MM.1S (cell line): ENCODE measurements at regions not wholly inside any gene's neighbourhood (a gene's known extent, or its start where the extent isn't known, plus 50 kb on each side); places are given as distances from the start of the nearest gene placed in this dataset.

Source experiments
- DNase-seq: peaks from one replicate; pipeline ENCODE4 v3.0.0-alpha.2; 2015
- H2AFZ ChIP-seq: fragments of 300-600 bp; sonication (generic); 2 replicates; pipeline ENCODE4 v1.6.0; 2016; ENCODE audit warnings: antibody characterized with exemption, low read length
- H3F3A ChIP-seq: fragments of 300-600 bp; sonication (generic); 2 replicates; pipeline ENCODE4 v1.6.1; 2016; ENCODE audit warnings: mild to moderate bottlenecking, antibody characterized with exemption, low read length, moderate library complexity, mixed read lengths; ENCODE audit not compliant: insufficient read depth
- H3K27ac ChIP-seq: fragments of 300-600 bp; sonication (generic); 2 replicates; pipeline ENCODE4 v1.5.1; 2016; ENCODE audit warnings: mild to moderate bottlenecking, low read length
- H3K27me3 ChIP-seq: fragments of 300-600 bp; sonication (generic); replicated peaks from 2 replicates; pipeline ENCODE4 v1.6.0; 2016; ENCODE audit warnings: low read length; ENCODE audit not compliant: insufficient read depth
- H3K36me3 ChIP-seq: fragments of 300-600 bp; sonication (generic); replicated peaks from 2 replicates; pipeline ENCODE4 v1.6.1; 2016; ENCODE audit warnings: mild to moderate bottlenecking, low read length, mixed read lengths; ENCODE audit not compliant: insufficient read depth
- H3K4me1 ChIP-seq: fragments of 300-600 bp; sonication (generic); 2 replicates; pipeline ENCODE4 v1.6.1; 2016; ENCODE audit warnings: low read length, mixed read lengths
- H3K4me2 ChIP-seq: fragments of 300-600 bp; sonication (generic); 2 replicates; pipeline ENCODE4 v1.6.0; 2016; ENCODE audit warnings: low read depth, low read length
- H3K4me3 ChIP-seq: fragments of 300-600 bp; sonication (generic); 2 replicates; pipeline ENCODE4 v1.5.1; 2016; ENCODE audit warnings: low read length, mixed read lengths
- H3K79me2 ChIP-seq: fragments of 300-600 bp; sonication (generic); 2 replicates; pipeline ENCODE4 v1.6.1; 2016; ENCODE audit warnings: mixed run types, low read length, mixed read lengths
- H3K9ac ChIP-seq: fragments of 300-600 bp; sonication (generic); 2 replicates; pipeline ENCODE4 v1.6.1; 2016; ENCODE audit warnings: low read length, mixed read lengths
- H3K9me2 ChIP-seq: fragments of 300-600 bp; sonication (generic); replicated peaks from 2 replicates; pipeline ENCODE4 v1.6.1; 2016; ENCODE audit warnings: mild to moderate bottlenecking, low read length, mixed read lengths; ENCODE audit not compliant: insufficient read depth
- H3K9me3 ChIP-seq: fragments of 300-600 bp; sonication (generic); replicated peaks from 2 replicates; pipeline ENCODE4 v1.6.1; 2016; ENCODE audit warnings: mild to moderate bottlenecking, low read length, mixed read lengths; ENCODE audit not compliant: insufficient read depth
- H4K20me1 ChIP-seq: fragments of 300-600 bp; sonication (generic); 2 replicates; pipeline ENCODE4 v1.6.1; 2016; ENCODE audit warnings: mild to moderate bottlenecking, low read length, moderate library complexity, mixed read lengths; ENCODE audit not compliant: insufficient read depth
- CTCF ChIP-seq: fragments of 300-600 bp; sonication (generic); IDR thresholded peaks from 2 replicates; pipeline ENCODE4 v1.5.1; 2016; ENCODE audit warnings: antibody characterized with exemption, low read length, mixed read lengths
- EZH2 ChIP-seq: fragments of 300-600 bp; sonication (generic); optimal IDR thresholded peaks from 2 replicates; pipeline ENCODE3; 2017; ENCODE audit warnings: low read depth, mild to moderate bottlenecking, antibody characterized with exemption, low read length, mixed read lengths
- EZH2phosphoT487 ChIP-seq: fragments of 300-600 bp; sonication (generic); IDR thresholded peaks from 2 replicates; pipeline ENCODE4 v1.6.1; 2018; ENCODE audit warnings: antibody characterized with exemption, low read length

DNA sequence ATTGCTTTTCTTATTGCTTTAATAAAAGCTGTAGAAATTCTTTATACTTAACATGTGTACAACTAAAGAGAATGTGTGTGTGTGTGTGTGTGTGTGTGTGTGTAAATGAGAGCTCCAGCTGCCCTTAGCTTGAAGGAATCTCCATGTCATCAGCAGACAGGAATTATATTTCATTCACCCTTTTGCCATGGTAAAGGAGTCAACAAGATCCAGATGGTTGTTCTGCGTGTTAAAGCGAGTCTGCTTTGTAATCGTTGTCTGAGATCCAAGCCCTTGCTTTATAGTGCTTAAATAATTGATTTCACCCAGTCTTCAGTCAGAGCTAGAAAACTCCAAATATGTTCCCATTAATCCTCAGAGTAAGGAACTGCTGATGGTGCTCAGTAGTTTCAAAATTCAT, 285.5 kb downstream of the PDGFC start:
- TF ChIP-seq EZH2 (no peak), EZH2phosphoT487 (no peak), CTCF (no peak)
- H3K4me2 ChIP-seq = no peak overlapping the region
- no peaks in the 10 kb centered on the region for H4K20me1 ChIP-seq
- H3K4me3 ChIP-seq = no peak overlapping the region
- no peaks in the 10 kb centered on the region for H3K36me3 ChIP-seq
- H2AFZ ChIP-seq = no peak overlapping the region
- no peaks in the 10 kb centered on the region for H3K9me3 ChIP-seq
- no peaks in the 10 kb centered on the region for H3F3A ChIP-seq
- no peak overlapping the region for H3K9ac ChIP-seq
- no peaks in the 10 kb centered on the region for H3K4me1 ChIP-seq
- H3K9me2 ChIP-seq = no peaks in the 10 kb centered on the region
- no peaks in the 10 kb centered on the region for H3K27me3 ChIP-seq
- DNase-seq = no peak
- no peaks in the 10 kb centered on the region for H3K79me2 ChIP-seq
- H3K27ac ChIP-seq = no peak overlapping the region

DNA sequence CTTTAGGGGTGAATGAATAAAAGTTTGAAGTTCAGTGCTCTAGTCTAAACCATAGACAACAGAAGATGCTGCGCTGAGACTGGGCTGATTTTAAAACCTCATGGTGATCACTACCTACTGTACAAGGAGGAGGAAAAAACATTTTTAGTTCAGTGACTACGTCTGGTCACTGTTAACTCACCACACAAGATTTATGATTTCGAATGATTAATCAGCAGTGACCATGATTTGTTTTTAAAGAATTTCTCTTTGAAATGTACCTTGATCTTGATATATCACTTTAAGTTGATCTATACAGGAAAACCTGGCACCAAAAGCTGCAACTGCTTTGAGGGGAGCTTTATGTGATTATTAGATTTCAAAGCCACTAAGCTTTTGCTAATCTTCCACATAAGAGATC, 286.3 kb downstream of the PDGFC start:
- DNase-seq = no peak
- TF ChIP-seq EZH2phosphoT487 (no peak), EZH2 (no peak), CTCF (no peak)

GRCh38 chr4:156677656-156678055, 293.9 kb downstream of the PDGFC start:
- no peak for DNase-seq
- Histone ChIP-seq H3K9me2 (no peaks in the 10 kb centered on the region), H2AFZ (peak overlapping the region; percentile 39), H4K20me1 (no peaks in the 10 kb centered on the region), H3K9me3 (no peaks in the 10 kb centered on the region), H3K4me1 (peaks cover 5% of the 10 kb centered on the region; the same call in 1 of the 2 replicates), H3K4me2 (peak overlapping the region; percentile 58), H3K4me3 (peak overlapping the region; percentile 49), H3K27ac (peak overlapping the region; percentile 11; the same call in 1 of the 2 replicates), H3K27me3 (no peaks in the 10 kb centered on the region), H3F3A (no peaks in the 10 kb centered on the region), H3K9ac (peak overlapping the region; percentile 2; the same call in 1 of the 2 replicates), H3K36me3 (no peaks in the 10 kb centered on the region), H3K79me2 (no peaks in the 10 kb centered on the region)
- TF ChIP-seq EZH2phosphoT487 (no peak), CTCF (no peak), EZH2 (no peak)

More for the DNA sequence above, 286.3 kb downstream of the PDGFC start:
- Histone ChIP-seq H3K9ac (no peak overlapping the region), H3K27me3 (no peaks in the 10 kb centered on the region), H3K9me2 (no peaks in the 10 kb centered on the region), H3K36me3 (no peaks in the 10 kb centered on the region), H3K9me3 (no peaks in the 10 kb centered on the region), H3K4me1 (no peaks in the 10 kb centered on the region), H4K20me1 (no peaks in the 10 kb centered on the region), H2AFZ (no peak overlapping the region), H3F3A (no peaks in the 10 kb centered on the region), H3K79me2 (no peaks in the 10 kb centered on the region), H3K4me3 (no peak overlapping the region), H3K4me2 (no peak overlapping the region), H3K27ac (no peak overlapping the region)
